ACC112 (cell line): ENCODE measurements at regions not wholly inside any gene's neighbourhood (a gene's known extent, or its start where the extent isn't known, plus 50 kb on each side); places are given as distances from the start of the nearest gene placed in this dataset.

Experiments used
- H2AFZ ChIP-seq: fragments of 200-600 bp; sonication (generic); one replicate; pipeline ENCODE4 v1.6.0; 2017; ENCODE audit warnings: antibody characterized with exemption, low read length; ENCODE audit not compliant: unreplicated experiment
- H3K27ac ChIP-seq: fragments of 200-600 bp; sonication (generic); 2 replicates; pipeline ENCODE4 v1.5.1; 2014; ENCODE audit warnings: low read depth, mild to moderate bottlenecking, antibody characterized with exemption, low read length, moderate library complexity
- H3K27me3 ChIP-seq: fragments of 200-600 bp; sonication (generic); 2 replicates; pipeline ENCODE4 v1.6.1; 2014; ENCODE audit warnings: mild to moderate bottlenecking, antibody characterized with exemption, low read length, moderate library complexity, mixed read lengths; ENCODE audit not compliant: insufficient read depth
- H3K36me3 ChIP-seq: fragments of 200-600 bp; sonication (generic); 2 replicates; pipeline ENCODE4 v1.6.1; 2016; ENCODE audit warnings: mild to moderate bottlenecking, antibody characterized with exemption, low read length, moderate library complexity, mixed read lengths; ENCODE audit not compliant: insufficient read depth
- H3K4me1 ChIP-seq: fragments of 200-600 bp; sonication (generic); one replicate; pipeline ENCODE4 v1.6.1; 2016; ENCODE audit warnings: low read length, mixed read lengths; ENCODE audit not compliant: insufficient read depth, unreplicated experiment, control insufficient read depth
- H3K4me3 ChIP-seq: fragments of 200-600 bp; sonication (generic); 2 replicates; pipeline ENCODE4 v1.5.1; 2014; ENCODE audit warnings: mild to moderate bottlenecking, low read depth, low read length
- H3K79me2 ChIP-seq: fragments of 200-600 bp; sonication (generic); one replicate; pipeline ENCODE4 v1.6.0; 2016; ENCODE audit warnings: low read length; ENCODE audit not compliant: control insufficient read depth, unreplicated experiment, insufficient read depth

GRCh38 chr11:79522626-79523025 lies 81.8 kb upstream of the TENM4 start:
- Histone ChIP-seq H3K27ac (no peak overlapping the region), H3K36me3 (no peaks in the 10 kb centered on the region), H3K27me3 (no peaks in the 10 kb centered on the region), H3K4me1 (no peaks in the 10 kb centered on the region), H3K4me3 (no peak overlapping the region), H3K79me2 (no peaks in the 10 kb centered on the region), H2AFZ (no peak overlapping the region)

DNA sequence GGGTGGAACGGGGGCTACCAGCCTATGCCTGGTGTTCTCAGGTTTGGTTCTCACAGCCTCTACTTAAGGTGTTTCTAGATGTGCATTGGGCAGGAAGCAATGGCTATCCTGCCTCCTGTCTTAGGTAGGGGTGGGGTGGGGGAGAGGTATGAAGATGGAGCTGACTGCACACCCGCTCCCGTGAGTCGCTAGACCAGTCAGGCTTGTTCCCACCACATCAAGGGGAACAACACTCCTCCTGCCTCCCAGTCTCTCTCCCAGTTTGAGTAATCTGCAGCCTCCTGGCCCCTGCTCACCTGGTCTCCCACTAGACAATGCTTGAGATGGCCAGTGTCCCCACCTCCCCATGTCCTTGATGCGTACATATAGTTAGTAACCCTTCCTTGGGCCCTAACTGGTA lies 79.3 kb upstream of the TENM4 start:
- Histone ChIP-seq H3K27me3 (no peaks in the 10 kb centered on the region), H3K4me1 (no peaks in the 10 kb centered on the region), H2AFZ (no peak overlapping the region), H3K36me3 (no peaks in the 10 kb centered on the region), H3K4me3 (no peak overlapping the region), H3K27ac (no peak overlapping the region), H3K79me2 (no peaks in the 10 kb centered on the region)

GRCh38 chr11:79515781-79516180 lies 75.0 kb upstream of the TENM4 start:
- H3K79me2 ChIP-seq: no peaks in the 10 kb centered on the region
- no peaks in the 10 kb centered on the region for H3K4me1 ChIP-seq
- no peak overlapping the region for H3K4me3 ChIP-seq
- no peak overlapping the region for H2AFZ ChIP-seq
- no peak overlapping the region for H3K27ac ChIP-seq
- H3K27me3 ChIP-seq: no peaks in the 10 kb centered on the region
- H3K36me3 ChIP-seq: no peaks in the 10 kb centered on the region

DNA sequence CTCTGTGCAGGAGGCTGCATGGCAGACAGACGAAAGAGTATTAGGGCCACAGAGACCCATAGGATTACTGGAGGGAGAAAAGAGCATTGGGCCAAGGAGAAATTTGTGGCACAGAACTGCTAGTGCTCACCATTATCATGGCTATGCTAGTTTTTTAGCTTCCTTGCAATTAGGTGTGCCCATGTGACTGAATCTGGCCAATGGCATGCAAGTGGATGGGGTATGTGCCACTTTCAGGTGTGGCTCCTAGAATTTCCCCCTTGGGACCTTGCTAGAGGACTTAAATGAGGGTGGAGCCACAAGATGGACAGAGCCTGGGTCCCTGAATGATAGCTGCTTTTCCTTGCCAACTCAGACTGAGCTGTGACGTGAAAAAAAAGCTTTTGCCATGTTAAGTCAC lies 73.9 kb upstream of the TENM4 start:
- Histone ChIP-seq H3K4me1 (no peaks in the 10 kb centered on the region), H3K79me2 (no peaks in the 10 kb centered on the region)

GRCh38 chr11:79514290-79514689 lies 73.5 kb upstream of the TENM4 start:
- H3K4me3 ChIP-seq: no peak overlapping the region
- H3K27me3 ChIP-seq: no peaks in the 10 kb centered on the region
- H3K79me2 ChIP-seq: no peaks in the 10 kb centered on the region
- H2AFZ ChIP-seq: no peak overlapping the region
- no peaks in the 10 kb centered on the region for H3K4me1 ChIP-seq
- H3K27ac ChIP-seq: no peak overlapping the region
- H3K36me3 ChIP-seq: no peaks in the 10 kb centered on the region

More for the DNA sequence above, 73.9 kb upstream of the TENM4 start:
- no peaks in the 10 kb centered on the region for H3K36me3 ChIP-seq
- H2AFZ ChIP-seq: no peak overlapping the region
- no peak overlapping the region for H3K27ac ChIP-seq
- no peak overlapping the region for H3K4me3 ChIP-seq
- no peaks in the 10 kb centered on the region for H3K27me3 ChIP-seq

GRCh38 chr11:79512706-79513469 lies 72.1 kb upstream of the TENM4 start:
- H3K27me3 ChIP-seq: no peaks in the 10 kb centered on the region
- no peaks in the 10 kb centered on the region for H3K79me2 ChIP-seq
- no peaks in the 10 kb centered on the region for H3K4me1 ChIP-seq
- no peak overlapping the region for H3K4me3 ChIP-seq
- no peak overlapping the region for H3K27ac ChIP-seq
- no peaks in the 10 kb centered on the region for H3K36me3 ChIP-seq
- H2AFZ ChIP-seq: no peak overlapping the region

DNA sequence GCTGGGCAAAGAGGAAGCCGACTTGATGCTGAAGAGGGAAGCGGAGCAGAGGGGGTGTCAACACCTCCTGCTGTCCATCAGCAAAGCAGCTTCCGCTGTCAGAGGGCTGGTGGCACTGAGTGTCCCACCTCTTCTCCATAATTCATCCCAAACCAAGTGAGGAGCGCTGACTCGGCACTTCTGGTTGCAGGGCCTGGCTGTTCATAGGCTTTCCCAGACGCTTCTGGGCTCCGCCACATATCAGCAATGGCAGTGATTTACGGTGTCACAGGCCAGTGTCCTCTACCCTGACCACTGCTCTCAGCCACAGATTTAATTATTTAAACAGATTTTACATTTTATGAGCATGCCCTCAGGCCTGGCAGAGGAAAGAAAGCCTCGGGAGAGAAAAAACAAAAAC lies 70.1 kb upstream of the TENM4 start:
- Histone ChIP-seq H3K27me3 (no peaks in the 10 kb centered on the region), H2AFZ (no peak overlapping the region)

GRCh38 chr11:79508461-79508860 lies 67.6 kb upstream of the TENM4 start:
- Histone ChIP-seq H2AFZ (no peak overlapping the region), H3K4me3 (no peak overlapping the region), H3K36me3 (no peaks in the 10 kb centered on the region), H3K27me3 (no peaks in the 10 kb centered on the region), H3K27ac (no peak overlapping the region), H3K4me1 (no peaks in the 10 kb centered on the region), H3K79me2 (no peaks in the 10 kb centered on the region)

More for the DNA sequence above, 70.1 kb upstream of the TENM4 start:
- Histone ChIP-seq H3K79me2 (no peaks in the 10 kb centered on the region), H3K4me3 (no peak overlapping the region), H3K27ac (no peak overlapping the region), H3K4me1 (no peaks in the 10 kb centered on the region), H3K36me3 (no peaks in the 10 kb centered on the region)

DNA sequence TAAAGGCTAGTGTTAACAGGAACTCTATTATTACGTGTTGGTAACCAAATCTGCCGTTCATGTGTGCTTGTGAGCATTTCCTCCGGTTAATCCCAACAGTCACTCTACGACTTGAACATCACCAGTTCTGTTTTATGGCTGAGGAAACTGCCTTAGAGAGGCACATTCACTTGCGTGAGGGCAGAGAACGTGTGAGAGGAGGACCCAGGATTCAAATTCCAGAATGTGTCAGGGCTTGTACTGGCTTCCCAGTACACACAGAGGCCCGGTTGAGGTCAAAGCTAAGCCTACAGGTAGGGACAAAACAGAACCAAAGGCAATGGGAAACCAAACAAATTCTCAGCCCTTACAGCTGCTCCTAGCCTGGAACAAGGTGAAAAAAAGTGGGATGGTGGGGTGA lies 66.9 kb upstream of the TENM4 start:
- Histone ChIP-seq H2AFZ (no peak overlapping the region), H3K4me1 (no peaks in the 10 kb centered on the region), H3K79me2 (no peaks in the 10 kb centered on the region), H3K27me3 (no peaks in the 10 kb centered on the region), H3K4me3 (no peak overlapping the region), H3K36me3 (no peaks in the 10 kb centered on the region), H3K27ac (no peak overlapping the region)

DNA sequence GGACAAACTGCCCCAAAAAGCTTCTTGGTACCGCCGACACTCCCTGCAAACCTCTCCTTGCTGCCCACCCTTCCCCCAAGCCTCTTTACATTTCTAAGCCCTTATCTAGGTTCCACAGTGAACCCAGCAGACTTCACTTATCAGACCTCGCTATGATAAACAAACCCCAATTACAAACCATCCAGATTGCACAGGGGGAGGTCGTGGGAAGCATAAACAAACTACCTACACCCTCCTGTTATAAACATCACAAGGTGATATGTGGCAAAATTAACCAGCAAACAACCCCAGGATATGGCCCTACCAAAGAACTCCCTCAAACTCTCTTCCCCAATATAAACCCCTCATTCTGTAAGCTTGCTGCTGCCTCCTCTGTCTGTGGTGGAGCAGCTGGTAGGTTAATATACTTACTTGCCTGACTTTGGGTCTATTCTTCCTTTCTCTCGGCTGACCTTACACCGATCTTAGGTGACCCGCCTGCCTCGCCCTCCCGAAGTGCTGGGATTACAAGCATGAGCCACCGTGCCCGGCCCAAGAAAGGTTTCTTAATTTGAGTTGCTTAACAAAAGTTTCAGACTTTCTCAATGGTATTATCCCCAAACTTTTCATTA lies 66.0 kb upstream of the TENM4 start:
- Histone ChIP-seq H3K4me1 (no peaks in the 10 kb centered on the region), H2AFZ (no peak overlapping the region), H3K79me2 (no peaks in the 10 kb centered on the region), H3K4me3 (no peak overlapping the region), H3K27me3 (no peaks in the 10 kb centered on the region), H3K36me3 (no peaks in the 10 kb centered on the region), H3K27ac (no peak overlapping the region)

DNA sequence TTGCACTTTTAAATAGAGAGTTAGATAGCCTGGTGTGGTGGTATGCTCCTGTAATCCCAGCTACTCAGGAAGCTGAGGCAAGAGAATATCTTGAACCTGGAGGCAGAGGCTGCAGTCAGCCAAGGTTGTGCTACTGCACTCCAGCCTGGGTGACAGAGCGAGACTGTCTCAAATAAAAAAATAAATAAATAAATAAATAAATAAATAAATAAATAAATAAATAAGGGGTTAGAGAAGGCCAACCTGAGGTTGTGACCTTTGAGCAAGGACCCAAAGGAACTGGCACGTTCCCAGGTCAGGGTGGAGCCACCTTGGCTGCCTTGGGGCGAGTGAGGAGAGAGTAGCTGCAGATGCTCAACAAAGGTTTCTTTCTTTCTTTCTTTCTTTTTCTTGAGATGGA lies 65.3 kb upstream of the TENM4 start:
- H3K4me1 ChIP-seq: no peaks in the 10 kb centered on the region
- no peak overlapping the region for H3K4me3 ChIP-seq
- no peak overlapping the region for H2AFZ ChIP-seq
- H3K79me2 ChIP-seq: no peaks in the 10 kb centered on the region
- H3K27ac ChIP-seq: no peak overlapping the region
- no peaks in the 10 kb centered on the region for H3K36me3 ChIP-seq
- H3K27me3 ChIP-seq: no peaks in the 10 kb centered on the region
